ENCODE measurements at regions not wholly inside any gene's neighbourhood (a gene's known extent, or its start where the extent isn't known, plus 50 kb on each side); places are given as distances from the start of the nearest gene placed in this dataset.
"Not testable (repeated sequence)": the region's sequence is repeated elsewhere in the genome, so short reads cannot be mapped to it uniquely, and the experiment has no call there.

- H3K4me2 ChIP-seq (ENCODE audit: low read length) = no peak overlapping the region
- no peak overlapping the region for H3K9ac ChIP-seq (ENCODE audit: low read length)
- H3K9me3 ChIP-seq (ENCODE audit: insufficient read depth, low read length) = no peaks in the 10 kb centered on the region
- H3K36me3 ChIP-seq (replicated peaks; ENCODE audit: low read depth, low read length) = no peaks in the 10 kb centered on the region
- no peaks in the 10 kb centered on the region for H3K79me2 ChIP-seq (ENCODE audit: low read length)
- no peak for TF ChIP-seq CTCF (IDR thresholded peaks at IDR 0.05; ENCODE audit: low read depth, low read length)
- no peak for TF ChIP-seq EZH2phosphoT487 (IDR thresholded peaks at IDR 0.05; ENCODE audit: low read depth)
- H3K27me3 ChIP-seq (ENCODE audit: low read depth, low read length) = no peaks in the 10 kb centered on the region
- H3K4me3 ChIP-seq (ENCODE audit: low read length) = no peak overlapping the region
- no peak overlapping the region for H2AFZ ChIP-seq (ENCODE audit: low read depth, low read length)
- H3K27ac ChIP-seq (ENCODE audit: low read length) = no peak overlapping the region
- H3K4me1 ChIP-seq (ENCODE audit: low read length) = no peaks in the 10 kb centered on the region; the same call in 1 of the 2 replicates
- no peaks in the 10 kb centered on the region for H4K20me1 ChIP-seq (ENCODE audit: insufficient read depth, low read length)
Measured at GRCh38 chr17:43314611-43315011, 80.8 kb upstream of the RNU2-1 start.

DNA sequence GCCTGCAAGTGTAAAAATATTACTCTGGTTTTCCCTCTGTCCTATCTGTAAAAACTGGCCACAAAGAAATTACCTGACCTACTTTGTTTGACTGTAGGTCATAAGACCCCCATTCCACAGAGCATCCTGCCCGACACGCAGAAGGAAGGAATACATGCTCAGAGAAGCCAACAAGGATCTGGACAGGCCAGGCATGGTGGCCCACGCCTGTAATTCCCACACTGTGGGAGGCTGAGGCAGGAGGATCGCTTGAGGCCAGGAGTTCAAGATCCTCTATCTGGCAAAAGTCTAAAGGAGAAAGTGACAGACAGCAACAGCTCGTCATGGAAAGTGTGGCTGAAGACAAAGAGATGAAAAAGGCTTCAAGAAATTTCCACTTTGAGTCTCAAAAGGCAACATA lies 78.2 kb upstream of the RNU2-1 start:
- Histone ChIP-seq H2AFZ (ENCODE audit: low read depth, low read length) (no peak overlapping the region), H3K4me3 (ENCODE audit: low read length) (no peak overlapping the region), H3K4me1 (ENCODE audit: low read length) (no peaks in the 10 kb centered on the region; the same call in 1 of the 2 replicates), H3K9me3 (ENCODE audit: insufficient read depth, low read length) (no peaks in the 10 kb centered on the region), H3K4me2 (ENCODE audit: low read length) (no peak overlapping the region), H3K79me2 (ENCODE audit: low read length) (no peaks in the 10 kb centered on the region), H3K9ac (ENCODE audit: low read length) (no peak overlapping the region), H3K27ac (ENCODE audit: low read length) (no peak overlapping the region), H4K20me1 (ENCODE audit: insufficient read depth, low read length) (no peaks in the 10 kb centered on the region), H3K27me3 (ENCODE audit: low read depth, low read length) (no peaks in the 10 kb centered on the region), H3K36me3 (replicated peaks; ENCODE audit: low read depth, low read length) (no peaks in the 10 kb centered on the region)
- no peak for TF ChIP-seq CTCF (IDR thresholded peaks at IDR 0.05; ENCODE audit: low read depth, low read length)
- TF ChIP-seq EZH2phosphoT487 (IDR thresholded peaks at IDR 0.05; ENCODE audit: low read depth) = no peak

DNA sequence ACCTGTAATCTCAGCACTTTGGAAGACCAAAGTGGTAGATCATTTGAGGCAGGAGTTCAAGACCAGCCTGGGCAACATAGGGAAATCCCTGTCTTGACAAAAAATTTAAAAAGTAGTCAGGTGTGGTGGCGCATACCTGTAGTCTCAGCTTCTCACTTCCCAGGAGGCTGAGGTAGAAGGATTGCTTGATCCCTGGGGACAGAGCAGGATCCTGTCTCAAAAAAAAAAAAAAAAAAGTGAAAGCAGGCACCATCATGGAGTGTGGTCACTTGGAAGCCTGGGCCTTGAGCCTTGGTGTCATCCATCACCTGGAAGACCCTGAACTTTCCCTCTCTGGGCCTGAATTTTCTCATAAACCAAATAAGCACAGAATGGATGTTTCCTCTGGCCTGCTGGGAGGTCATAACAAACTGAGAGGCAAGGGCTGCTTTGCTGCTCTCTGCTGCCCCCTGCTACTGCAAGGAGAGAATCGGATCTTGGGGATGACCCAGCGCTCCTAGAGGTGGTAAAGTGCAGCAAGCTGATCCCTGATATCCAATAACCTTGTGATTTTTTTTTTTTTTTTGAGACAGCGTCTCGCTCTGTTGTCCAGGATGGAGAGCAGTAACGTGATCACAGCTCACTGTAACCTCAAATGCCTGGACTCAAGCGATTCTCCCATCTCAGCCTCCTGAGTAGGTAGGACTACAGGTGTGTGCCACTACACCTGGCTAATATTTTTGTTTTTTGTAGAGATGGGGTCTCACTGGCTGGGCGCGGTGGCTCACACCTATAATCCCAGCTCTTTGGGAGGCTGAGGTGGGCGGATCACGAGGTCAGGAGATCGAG lies 75.9 kb upstream of the RNU2-1 start:
- H3K79me2 ChIP-seq (ENCODE audit: low read length) = no peaks in the 10 kb centered on the region
- no peaks in the 10 kb centered on the region for H3K9me3 ChIP-seq (ENCODE audit: insufficient read depth, low read length)
- H3K27me3 ChIP-seq (ENCODE audit: low read depth, low read length) = no peaks in the 10 kb centered on the region
- no peaks in the 10 kb centered on the region for H3K36me3 ChIP-seq (replicated peaks; ENCODE audit: low read depth, low read length)
- no peak for TF ChIP-seq EZH2phosphoT487 (IDR thresholded peaks at IDR 0.05; ENCODE audit: low read depth)
- no peak overlapping the region for H3K27ac ChIP-seq (ENCODE audit: low read length)
- no peak overlapping the region for H2AFZ ChIP-seq (ENCODE audit: low read depth, low read length)
- no peaks in the 10 kb centered on the region for H3K4me1 ChIP-seq (ENCODE audit: low read length)
- H3K4me3 ChIP-seq (ENCODE audit: low read length) = no peak overlapping the region
- H3K9ac ChIP-seq (ENCODE audit: low read length) = no peak overlapping the region
- no peak overlapping the region for H3K4me2 ChIP-seq (ENCODE audit: low read length)
- no peaks in the 10 kb centered on the region for H4K20me1 ChIP-seq (ENCODE audit: insufficient read depth, low read length)

- Histone ChIP-seq H2AFZ (ENCODE audit: low read depth, low read length) (no peak overlapping the region), H3K4me2 (ENCODE audit: low read length) (no peak overlapping the region)
- no peak for TF ChIP-seq EZH2phosphoT487 (IDR thresholded peaks at IDR 0.05; ENCODE audit: low read depth)
- no peak for TF ChIP-seq CTCF (IDR thresholded peaks at IDR 0.05; ENCODE audit: low read depth, low read length)
Measured at GRCh38 chr17:43308999-43309398, 75.2 kb upstream of the RNU2-1 start.

GRCh38 chr17:43304792-43305191 lies 71.0 kb upstream of the RNU2-1 start:
- H3K9ac ChIP-seq (ENCODE audit: low read length); H3K4me1 ChIP-seq (ENCODE audit: low read length); H3K4me3 ChIP-seq (ENCODE audit: low read length); H4K20me1 ChIP-seq (ENCODE audit: insufficient read depth, low read length); H2AFZ ChIP-seq (ENCODE audit: low read depth, low read length); H3K27me3 ChIP-seq (ENCODE audit: low read depth, low read length); H3K9me3 ChIP-seq (ENCODE audit: insufficient read depth, low read length); H3K79me2 ChIP-seq (ENCODE audit: low read length); H3K4me2 ChIP-seq (ENCODE audit: low read length); H3K36me3 ChIP-seq (replicated peaks; ENCODE audit: low read depth, low read length); H3K27ac ChIP-seq (ENCODE audit: low read length): not testable (repeated sequence)

More at GRCh38 chr17:43308999-43309398, 75.2 kb upstream of the RNU2-1 start:
- Histone ChIP-seq H3K4me3 (ENCODE audit: low read length) (no peak overlapping the region), H3K4me1 (ENCODE audit: low read length) (no peaks in the 10 kb centered on the region), H3K27me3 (ENCODE audit: low read depth, low read length) (no peaks in the 10 kb centered on the region), H4K20me1 (ENCODE audit: insufficient read depth, low read length) (no peaks in the 10 kb centered on the region), H3K9ac (ENCODE audit: low read length) (no peak overlapping the region), H3K27ac (ENCODE audit: low read length) (no peak overlapping the region), H3K36me3 (replicated peaks; ENCODE audit: low read depth, low read length) (no peaks in the 10 kb centered on the region), H3K9me3 (ENCODE audit: insufficient read depth, low read length) (no peaks in the 10 kb centered on the region), H3K79me2 (ENCODE audit: low read length) (no peaks in the 10 kb centered on the region)

- not testable (repeated sequence) for H3K79me2 ChIP-seq (ENCODE audit: low read length); H4K20me1 ChIP-seq (ENCODE audit: insufficient read depth, low read length); H3K27ac ChIP-seq (ENCODE audit: low read length); H3K4me3 ChIP-seq (ENCODE audit: low read length); H3K9me3 ChIP-seq (ENCODE audit: insufficient read depth, low read length); H3K4me2 ChIP-seq (ENCODE audit: low read length); H2AFZ ChIP-seq (ENCODE audit: low read depth, low read length); H3K36me3 ChIP-seq (replicated peaks; ENCODE audit: low read depth, low read length); H3K4me1 ChIP-seq (ENCODE audit: low read length); H3K9ac ChIP-seq (ENCODE audit: low read length); H3K27me3 ChIP-seq (ENCODE audit: low read depth, low read length)
Measured at GRCh38 chr17:43303049-43303448, 69.3 kb upstream of the RNU2-1 start.

Measured in OCI-LY3 (cell line).